Esophagus muscularis mucosa (tissue), 4 donors: ENCODE measurements at regions not wholly inside any gene's neighbourhood (a gene's known extent, or its start where the extent isn't known, plus 50 kb on each side); places are given as distances from the start of the nearest gene placed in this dataset.

Experiments used
- DNase-seq: peaks from one replicate; pipeline ENCODE4 v3.0.0-alpha.2; 2017; ENCODE audit errors: extremely low spot score
- H3K27ac ChIP-seq, 4 donors: fragments of 200-600 bp; sonication (generic); replicated peaks in 1 of 4; 1 replicate in 3 of 4; 2 replicates in 1 of 4; pipeline ENCODE4 v1.5.1; 2016 to 2019; ENCODE audit warnings: mild to moderate bottlenecking in 1 of 4
- H3K27me3 ChIP-seq, 4 donors: fragments of 200-600 bp; sonication (generic); one replicate each; pipeline versions ENCODE4 v1.5.1 to v1.6.0; 2016 to 2019
- H3K36me3 ChIP-seq, 4 donors: fragments of 200-600 bp; sonication (generic); one replicate each; pipeline ENCODE4 v1.5.1; 2016 to 2019
- H3K4me1 ChIP-seq, 4 donors: fragments of 200-600 bp; sonication (generic); one replicate each; pipeline ENCODE4 v1.5.1; 2016 to 2019
- H3K4me3 ChIP-seq, 4 donors: fragments of 200-600 bp; sonication (generic); 1 replicate in 2 of 4; 2 replicates in 2 of 4; pipeline ENCODE4 v1.5.1; 2016 to 2019; ENCODE audit warnings: mild to moderate bottlenecking in 4 of 4, moderate library complexity in 1 of 4
- H3K9me3 ChIP-seq, 4 donors: fragments of 200-600 bp; sonication (generic); 1 replicate in 3 of 4; 2 replicates in 1 of 4; pipeline ENCODE4 v1.5.1; 2016 to 2019
- EP300 ChIP-seq: sonication (generic); formaldehyde crosslinking; IDR thresholded peaks from one replicate; pipeline ENCODE4 v1.6.1; 2017; ENCODE audit warnings: antibody characterized with exemption
- POLR2A ChIP-seq: fragments of 450-650 bp; IDR thresholded peaks from one replicate; pipeline ENCODE4 v1.6.1; 2017; ENCODE audit warnings: antibody characterized with exemption, moderate library complexity, mild to moderate bottlenecking, low read depth
- POLR2AphosphoS5 ChIP-seq, 2 donors: sonication (generic); formaldehyde crosslinking; IDR thresholded peaks; one replicate each; pipeline ENCODE4 v1.6.1; 2017; ENCODE audit warnings: antibody characterized with exemption in 2 of 2
- WGBS: methylation state at CpG from one replicate; pipeline ENCODE4 v1.1.5; 2018; 5-methylcytosine and 5-hydroxymethylcytosine counted together
- intact Hi-C: fragments of 100-400 bp; cut with DNase I; formaldehyde crosslinking; loops from one replicate; pipeline ENCODE4 v1.15.1; 2023
- TF ChIP-seq, protein P1 (sequence below), 3 experiments: fragments of 200-600 bp in 2 of 3; fragments of 450-650 bp in 1 of 3; sonication (generic) in 2 of 3; IDR thresholded peaks; one replicate each; pipeline ENCODE4 v1.5.1; 2017 to 2019; ENCODE audit warnings: antibody characterized with exemption in 3 of 3, mild to moderate bottlenecking in 2 of 3, moderate library complexity in 1 of 3

DNA sequence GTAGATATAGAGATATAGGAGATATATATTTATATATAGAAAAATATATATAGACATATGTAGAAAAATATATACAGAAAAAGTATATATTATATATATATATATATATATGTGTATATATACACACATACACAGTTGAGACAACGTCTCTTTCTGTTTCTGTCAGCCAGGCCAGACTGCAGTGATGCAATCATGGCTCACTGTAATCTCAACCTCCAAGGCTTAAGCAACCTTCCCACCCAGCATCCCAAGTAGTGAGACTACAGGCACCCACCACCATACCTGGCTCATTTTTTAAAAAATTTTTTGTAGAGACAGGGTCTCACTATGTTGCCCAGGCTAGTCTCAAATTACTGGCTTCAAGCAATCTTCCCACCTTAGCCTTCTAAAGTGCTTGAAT lies 426.3 kb downstream of the GPM6A start:
- DNase-seq = no peak
- intact Hi-C loops = no loop called here
- Histone ChIP-seq H3K4me1 (no peaks in the 10 kb centered on the region), H3K27ac (no peak overlapping the region), H3K36me3 (no peaks in the 10 kb centered on the region), H3K27me3 (no peaks in the 10 kb centered on the region), H3K4me3 (no peak overlapping the region), H3K9me3 (no peaks in the 10 kb centered on the region)
- TF ChIP-seq EP300 (no peak), POLR2AphosphoS5 (IDR thresholded peaks at IDR 0.05) (no peak), POLR2A (no peak)
- TF ChIP-seq, protein P1, sequence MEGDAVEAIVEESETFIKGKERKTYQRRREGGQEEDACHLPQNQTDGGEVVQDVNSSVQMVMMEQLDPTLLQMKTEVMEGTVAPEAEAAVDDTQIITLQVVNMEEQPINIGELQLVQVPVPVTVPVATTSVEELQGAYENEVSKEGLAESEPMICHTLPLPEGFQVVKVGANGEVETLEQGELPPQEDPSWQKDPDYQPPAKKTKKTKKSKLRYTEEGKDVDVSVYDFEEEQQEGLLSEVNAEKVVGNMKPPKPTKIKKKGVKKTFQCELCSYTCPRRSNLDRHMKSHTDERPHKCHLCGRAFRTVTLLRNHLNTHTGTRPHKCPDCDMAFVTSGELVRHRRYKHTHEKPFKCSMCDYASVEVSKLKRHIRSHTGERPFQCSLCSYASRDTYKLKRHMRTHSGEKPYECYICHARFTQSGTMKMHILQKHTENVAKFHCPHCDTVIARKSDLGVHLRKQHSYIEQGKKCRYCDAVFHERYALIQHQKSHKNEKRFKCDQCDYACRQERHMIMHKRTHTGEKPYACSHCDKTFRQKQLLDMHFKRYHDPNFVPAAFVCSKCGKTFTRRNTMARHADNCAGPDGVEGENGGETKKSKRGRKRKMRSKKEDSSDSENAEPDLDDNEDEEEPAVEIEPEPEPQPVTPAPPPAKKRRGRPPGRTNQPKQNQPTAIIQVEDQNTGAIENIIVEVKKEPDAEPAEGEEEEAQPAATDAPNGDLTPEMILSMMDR (IDR thresholded peaks at IDR 0.05) = no peak
- 59% methylated on average over 1 of the region's 1 CpG for WGBS

DNA sequence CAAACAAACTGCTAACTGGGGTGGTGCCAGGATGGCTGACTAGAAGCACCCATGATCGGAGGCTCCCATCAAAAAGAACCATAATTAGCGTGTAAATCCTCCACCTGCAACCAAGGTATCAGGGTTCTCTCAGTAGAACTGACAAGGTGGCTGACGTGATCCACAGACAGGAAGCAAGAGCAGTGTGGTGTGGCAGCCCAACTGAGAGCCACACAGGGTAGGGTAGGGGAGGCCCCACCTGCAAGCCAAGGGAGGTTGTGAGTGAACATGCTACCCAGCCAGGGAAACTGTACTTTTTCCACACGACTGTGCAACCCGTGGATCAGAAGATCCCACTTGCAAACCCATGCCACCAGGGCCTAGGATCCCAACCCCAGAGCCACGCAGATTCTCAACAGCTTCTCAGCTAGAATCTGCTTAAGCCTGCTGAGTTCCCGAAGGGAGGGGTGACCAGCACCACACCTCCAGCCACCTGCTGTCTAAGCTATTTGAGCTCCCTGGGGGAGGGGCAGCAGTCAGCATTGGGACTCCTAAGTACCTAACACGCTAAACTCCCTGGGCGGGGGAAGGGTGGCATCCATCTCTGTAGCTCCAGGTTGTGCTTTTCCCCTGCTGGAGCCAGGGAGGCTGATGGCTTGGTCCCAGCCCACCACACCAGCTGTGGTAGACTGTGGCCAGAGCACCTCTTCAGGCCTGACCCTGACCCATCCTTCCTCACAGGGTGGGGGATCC lies 425.1 kb downstream of the GPM6A start:
- no peak overlapping the region for H3K27ac ChIP-seq
- no peak for DNase-seq
- TF ChIP-seq, protein P1 (IDR thresholded peaks at IDR 0.05) = no peak
- TF ChIP-seq POLR2AphosphoS5 (IDR thresholded peaks at IDR 0.05) = no peak
- TF ChIP-seq EP300 = no peak
- TF ChIP-seq POLR2A = no peak
- WGBS = 91% methylated on average over 5 of the region's 9 CpGs
- no peaks in the 10 kb centered on the region for H3K36me3 ChIP-seq
- intact Hi-C loops = no loop called here
- H3K27me3 ChIP-seq = no peaks in the 10 kb centered on the region
- no peak overlapping the region for H3K4me3 ChIP-seq
- H3K9me3 ChIP-seq = no peaks in the 10 kb centered on the region
- H3K4me1 ChIP-seq = no peaks in the 10 kb centered on the region

DNA sequence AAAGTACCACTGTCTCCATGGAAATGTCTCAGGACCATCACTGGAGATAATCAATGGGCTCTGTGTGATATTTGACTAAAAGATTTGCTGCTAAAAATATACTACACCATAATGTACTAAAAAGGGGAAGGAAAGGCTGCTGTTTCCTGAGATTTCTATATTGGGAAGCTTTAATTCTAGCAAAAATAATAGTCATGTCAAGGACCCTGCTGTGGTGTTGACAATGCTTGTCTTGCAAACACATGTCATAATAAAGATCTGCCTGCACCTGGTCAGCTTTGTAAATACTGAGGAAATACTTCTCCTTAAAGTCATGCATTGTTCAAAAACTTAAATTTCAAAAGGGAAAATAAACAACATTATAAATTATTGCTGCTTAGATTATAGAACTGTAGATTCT lies 417.9 kb downstream of the GPM6A start:
- intact Hi-C loops = no loop called here
- no peaks in the 10 kb centered on the region for H3K27me3 ChIP-seq
- no peaks in the 10 kb centered on the region for H3K4me1 ChIP-seq
- H3K27ac ChIP-seq = no peak overlapping the region
- no peaks in the 10 kb centered on the region for H3K36me3 ChIP-seq
- peaks cover 0 to 10% (median 5%) of the 10 kb centered on the region in 4 donors for H3K9me3 ChIP-seq
- DNase-seq = no peak
- H3K4me3 ChIP-seq = no peak overlapping the region
- no peak for TF ChIP-seq POLR2AphosphoS5 (IDR thresholded peaks at IDR 0.05)
- no peak for TF ChIP-seq EP300
- no peak for TF ChIP-seq POLR2A
- TF ChIP-seq, protein P1 (IDR thresholded peaks at IDR 0.05) = no peak

DNA sequence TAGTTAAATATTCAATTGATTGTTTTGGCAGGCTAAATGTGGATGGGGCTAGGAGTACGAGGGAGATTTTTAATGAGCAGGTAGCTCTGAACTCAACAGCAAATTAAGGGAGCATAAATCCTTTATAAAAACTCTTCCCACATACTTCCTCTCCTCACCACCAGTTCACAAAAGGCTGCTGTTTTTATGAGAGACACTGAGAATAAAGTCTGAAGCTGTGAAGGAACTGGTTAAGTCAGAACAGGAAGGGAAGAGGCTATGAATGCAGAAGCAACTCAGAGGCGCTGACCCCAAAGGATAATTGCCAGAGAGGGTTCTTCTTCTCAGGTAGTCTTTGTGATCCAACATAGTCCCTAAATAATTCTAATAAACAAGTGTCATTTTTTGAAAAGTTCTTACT lies 406.1 kb downstream of the GPM6A start:
- peaks cover 0 to 4% (median 0%) of the 10 kb centered on the region in 4 donors for H3K9me3 ChIP-seq
- H3K27ac ChIP-seq = no peak overlapping the region
- H3K4me3 ChIP-seq = no peak overlapping the region
- TF ChIP-seq, protein P1 (IDR thresholded peaks at IDR 0.05) = no peak
- no peak for TF ChIP-seq POLR2A
- TF ChIP-seq POLR2AphosphoS5 (IDR thresholded peaks at IDR 0.05) = no peak
- no peaks in the 10 kb centered on the region for H3K27me3 ChIP-seq
- no peak for DNase-seq
- H3K4me1 ChIP-seq = no peaks in the 10 kb centered on the region
- WGBS = 38% methylated on average over 2 of the region's 2 CpGs
- no peaks in the 10 kb centered on the region for H3K36me3 ChIP-seq
- intact Hi-C loops = no loop called here

DNA sequence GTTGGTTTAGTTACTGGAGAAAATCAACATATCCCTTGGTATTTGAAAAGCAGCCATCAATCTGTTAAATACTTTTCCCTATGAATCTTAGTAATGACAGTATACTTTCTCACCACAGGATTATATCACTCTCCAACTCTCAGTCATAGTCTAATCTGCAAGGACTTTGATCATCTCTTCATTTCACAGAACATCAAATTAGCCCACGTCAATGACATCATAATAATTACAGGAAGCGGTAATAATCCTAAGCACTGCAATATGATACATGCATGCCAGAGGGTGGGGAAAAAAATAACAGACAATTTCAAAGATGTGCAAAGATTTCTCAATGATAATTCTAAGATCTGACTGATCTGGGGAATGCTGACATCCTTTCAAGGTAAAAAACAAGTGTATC lies 404.1 kb downstream of the GPM6A start:
- intact Hi-C loops = no loop called here
- Histone ChIP-seq H3K27ac (no peak overlapping the region), H3K4me1 (no peaks in the 10 kb centered on the region), H3K36me3 (no peaks in the 10 kb centered on the region), H3K9me3 (no peaks in the 10 kb centered on the region), H3K4me3 (no peak overlapping the region), H3K27me3 (no peaks in the 10 kb centered on the region)
- WGBS = 74% methylated on average over 2 of the region's 2 CpGs
- DNase-seq = no peak
- TF ChIP-seq, protein P1 (IDR thresholded peaks at IDR 0.05) = no peak
- TF ChIP-seq EP300 = no peak
- TF ChIP-seq POLR2AphosphoS5 (IDR thresholded peaks at IDR 0.05) = no peak
- TF ChIP-seq POLR2A = no peak
